Parathyroid adenoma (tissue), 2 donors: ENCODE measurements at regions not wholly inside any gene's neighbourhood (a gene's known extent, or its start where the extent isn't known, plus 50 kb on each side); places are given as distances from the start of the nearest gene placed in this dataset.

Experiments
- H2AFZ ChIP-seq: fragments of 300-600 bp; sonication (generic); one replicate; pipeline ENCODE4 v1.7.0; 2017; ENCODE audit warnings: antibody characterized with exemption, mild to moderate bottlenecking
- H3K27ac ChIP-seq: fragments of 300-600 bp; sonication (generic); one replicate; pipeline ENCODE4 v1.7.0; 2017
- H3K27me3 ChIP-seq: fragments of 300-600 bp; sonication (generic); one replicate; pipeline ENCODE4 v1.7.0; 2017; ENCODE audit warnings: low read length; ENCODE audit not compliant: control insufficient read depth, insufficient read depth
- H3K36me3 ChIP-seq: fragments of 300-600 bp; sonication (generic); one replicate; pipeline ENCODE4 v1.7.0; 2017; ENCODE audit warnings: low read length; ENCODE audit not compliant: control insufficient read depth, insufficient read depth
- H3K4me1 ChIP-seq: fragments of 300-600 bp; sonication (generic); one replicate; pipeline ENCODE4 v1.7.0; 2017; ENCODE audit warnings: control low read depth
- H3K4me2 ChIP-seq: fragments of 300-600 bp; sonication (generic); one replicate; pipeline ENCODE4 v1.7.0; 2017; ENCODE audit warnings: low read length
- H3K4me3 ChIP-seq: fragments of 300-600 bp; sonication (generic); one replicate; pipeline ENCODE4 v1.7.0; 2017; ENCODE audit warnings: low read depth, low read length
- H3K79me2 ChIP-seq: fragments of 300-600 bp; sonication (generic); one replicate; pipeline ENCODE4 v1.7.0; 2017; ENCODE audit warnings: control low read depth
- H3K9ac ChIP-seq: fragments of 300-600 bp; sonication (generic); one replicate; pipeline ENCODE4 v1.7.0; 2017; ENCODE audit warnings: mild to moderate bottlenecking
- H3K9me3 ChIP-seq: fragments of 300-600 bp; sonication (generic); one replicate; pipeline ENCODE4 v1.7.0; 2017; ENCODE audit warnings: low read length; ENCODE audit not compliant: control insufficient read depth
- TF ChIP-seq, protein P1 (sequence below): fragments of 300-600 bp; sonication (generic); IDR thresholded peaks from one replicate; pipeline ENCODE4 v1.7.0; 2017; ENCODE audit warnings: antibody characterized with exemption, mild to moderate bottlenecking
- donor health status: primary hyperparathyroidism.

DNA sequence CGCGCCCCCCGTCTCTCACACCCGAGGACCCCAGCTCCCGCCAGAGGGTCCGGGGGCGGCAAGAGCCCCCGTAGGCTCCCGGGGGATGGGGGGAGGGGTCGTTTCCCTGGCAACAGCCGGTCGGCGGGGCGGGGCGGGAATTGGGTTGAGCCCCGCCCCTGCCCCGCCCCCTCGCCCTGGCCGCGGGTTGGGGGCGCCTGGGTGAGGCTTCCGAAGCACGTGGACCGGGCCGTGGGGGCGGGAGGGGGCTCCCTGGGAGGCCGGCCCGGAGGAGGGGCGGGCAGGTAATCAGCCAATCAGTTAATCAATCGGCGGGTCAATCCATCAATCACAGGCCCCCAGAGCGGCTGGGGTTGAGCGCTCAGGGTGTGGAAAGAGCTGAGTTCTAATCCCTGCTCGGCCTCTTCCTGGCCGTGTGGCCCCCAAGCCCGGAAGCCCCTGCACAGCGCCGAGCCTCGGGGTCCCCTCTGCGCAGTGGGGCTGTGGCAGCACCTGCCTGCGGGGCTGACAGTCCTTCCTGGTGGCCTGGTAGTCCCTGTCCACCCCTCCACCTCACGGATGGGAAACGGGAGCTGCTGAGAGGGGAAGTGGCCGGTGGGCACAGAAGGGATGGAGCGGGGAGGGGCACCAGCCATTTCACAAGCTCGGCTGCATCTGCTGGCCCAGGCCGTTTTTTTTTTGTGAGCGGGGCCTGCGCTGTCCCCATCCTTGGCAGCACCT lies 174.2 kb upstream of the IER5L start:
- Histone ChIP-seq H3K27ac (no peak overlapping the region), H3K4me2 (peak overlapping the region; percentile 89), H3K4me1 (no peaks in the 10 kb centered on the region), H2AFZ (peak overlapping the region; percentile 75), H3K9me3 (no peaks in the 10 kb centered on the region), H3K79me2 (no peaks in the 10 kb centered on the region), H3K4me3 (peak overlapping the region; percentile 53), H3K27me3 (no peaks in the 10 kb centered on the region), H3K9ac (no peak overlapping the region), H3K36me3 (no peaks in the 10 kb centered on the region)
- TF ChIP-seq, protein P1, sequence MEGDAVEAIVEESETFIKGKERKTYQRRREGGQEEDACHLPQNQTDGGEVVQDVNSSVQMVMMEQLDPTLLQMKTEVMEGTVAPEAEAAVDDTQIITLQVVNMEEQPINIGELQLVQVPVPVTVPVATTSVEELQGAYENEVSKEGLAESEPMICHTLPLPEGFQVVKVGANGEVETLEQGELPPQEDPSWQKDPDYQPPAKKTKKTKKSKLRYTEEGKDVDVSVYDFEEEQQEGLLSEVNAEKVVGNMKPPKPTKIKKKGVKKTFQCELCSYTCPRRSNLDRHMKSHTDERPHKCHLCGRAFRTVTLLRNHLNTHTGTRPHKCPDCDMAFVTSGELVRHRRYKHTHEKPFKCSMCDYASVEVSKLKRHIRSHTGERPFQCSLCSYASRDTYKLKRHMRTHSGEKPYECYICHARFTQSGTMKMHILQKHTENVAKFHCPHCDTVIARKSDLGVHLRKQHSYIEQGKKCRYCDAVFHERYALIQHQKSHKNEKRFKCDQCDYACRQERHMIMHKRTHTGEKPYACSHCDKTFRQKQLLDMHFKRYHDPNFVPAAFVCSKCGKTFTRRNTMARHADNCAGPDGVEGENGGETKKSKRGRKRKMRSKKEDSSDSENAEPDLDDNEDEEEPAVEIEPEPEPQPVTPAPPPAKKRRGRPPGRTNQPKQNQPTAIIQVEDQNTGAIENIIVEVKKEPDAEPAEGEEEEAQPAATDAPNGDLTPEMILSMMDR: no peak

DNA sequence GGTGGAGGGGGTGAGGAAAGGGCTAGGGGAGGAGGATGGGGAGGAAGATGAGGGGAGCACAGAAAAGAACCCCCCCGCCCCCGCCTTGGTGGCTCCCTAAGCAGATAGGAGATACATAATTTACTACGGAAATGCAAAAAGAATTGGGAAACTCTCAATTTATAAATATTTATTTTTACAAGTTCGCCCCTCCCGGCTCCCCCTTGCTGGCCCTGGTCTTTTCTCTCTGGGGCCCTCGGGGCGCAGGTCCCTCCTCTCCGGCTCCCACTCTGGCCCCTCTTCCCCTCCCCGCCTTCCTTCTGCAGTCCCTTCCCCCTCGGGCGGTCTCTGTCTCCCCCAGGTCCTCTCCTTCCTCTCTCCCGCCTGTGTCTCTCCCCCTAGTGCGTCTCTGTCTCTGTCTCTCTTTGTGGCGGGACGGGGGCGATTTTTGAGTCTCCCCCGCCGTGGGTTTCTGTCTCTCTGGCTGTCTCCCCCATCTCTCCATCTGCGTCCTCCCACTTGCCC lies 173.6 kb upstream of the IER5L start:
- TF ChIP-seq, protein P1: no peak
- H3K27ac ChIP-seq: no peak overlapping the region
- no peaks in the 10 kb centered on the region for H3K9me3 ChIP-seq
- no peak overlapping the region for H3K9ac ChIP-seq
- peak overlapping the region; percentile 53 for H3K4me3 ChIP-seq
- peak overlapping the region; percentile 75 for H2AFZ ChIP-seq
- H3K36me3 ChIP-seq: no peaks in the 10 kb centered on the region
- no peaks in the 10 kb centered on the region for H3K4me1 ChIP-seq
- peak overlapping the region; percentile 89 for H3K4me2 ChIP-seq
- H3K79me2 ChIP-seq: no peaks in the 10 kb centered on the region
- H3K27me3 ChIP-seq: no peaks in the 10 kb centered on the region

DNA sequence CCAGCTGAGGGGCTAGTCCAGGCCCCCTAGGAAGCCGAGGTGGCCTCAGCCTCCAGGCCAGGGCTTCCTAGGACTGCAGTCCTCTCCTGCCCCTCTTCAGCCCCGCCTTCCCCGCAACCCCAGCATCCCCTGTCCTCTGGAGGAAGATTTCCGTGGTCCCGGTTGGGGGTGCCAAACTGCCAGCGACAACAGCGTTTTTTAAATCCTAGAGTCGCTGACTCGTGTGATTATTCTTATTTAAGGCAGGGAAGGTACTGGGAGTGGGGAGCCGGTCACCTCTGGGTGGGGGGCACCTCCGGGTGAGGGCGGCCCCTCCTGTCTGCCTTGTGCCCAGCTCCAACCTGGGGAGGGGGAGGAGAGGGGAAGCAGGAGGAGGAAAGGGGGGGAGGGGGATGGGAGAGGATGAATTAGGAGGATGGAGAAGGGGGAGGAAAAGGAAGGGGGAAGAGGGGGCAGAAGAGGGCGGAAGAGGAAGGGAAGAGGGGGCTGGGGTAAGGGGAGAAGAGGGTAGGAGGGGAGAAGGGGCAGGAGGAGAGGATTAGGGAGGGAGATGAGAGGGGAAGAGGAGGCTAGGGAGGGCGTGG lies 173.1 kb upstream of the IER5L start:
- Histone ChIP-seq H3K27me3 (no peaks in the 10 kb centered on the region), H3K9ac (no peak overlapping the region), H3K36me3 (no peaks in the 10 kb centered on the region), H3K4me3 (no peak overlapping the region), H3K4me2 (no peak overlapping the region), H3K27ac (no peak overlapping the region), H3K79me2 (no peaks in the 10 kb centered on the region), H3K4me1 (no peaks in the 10 kb centered on the region), H2AFZ (no peak overlapping the region), H3K9me3 (no peaks in the 10 kb centered on the region)
- TF ChIP-seq, protein P1: no peak

DNA sequence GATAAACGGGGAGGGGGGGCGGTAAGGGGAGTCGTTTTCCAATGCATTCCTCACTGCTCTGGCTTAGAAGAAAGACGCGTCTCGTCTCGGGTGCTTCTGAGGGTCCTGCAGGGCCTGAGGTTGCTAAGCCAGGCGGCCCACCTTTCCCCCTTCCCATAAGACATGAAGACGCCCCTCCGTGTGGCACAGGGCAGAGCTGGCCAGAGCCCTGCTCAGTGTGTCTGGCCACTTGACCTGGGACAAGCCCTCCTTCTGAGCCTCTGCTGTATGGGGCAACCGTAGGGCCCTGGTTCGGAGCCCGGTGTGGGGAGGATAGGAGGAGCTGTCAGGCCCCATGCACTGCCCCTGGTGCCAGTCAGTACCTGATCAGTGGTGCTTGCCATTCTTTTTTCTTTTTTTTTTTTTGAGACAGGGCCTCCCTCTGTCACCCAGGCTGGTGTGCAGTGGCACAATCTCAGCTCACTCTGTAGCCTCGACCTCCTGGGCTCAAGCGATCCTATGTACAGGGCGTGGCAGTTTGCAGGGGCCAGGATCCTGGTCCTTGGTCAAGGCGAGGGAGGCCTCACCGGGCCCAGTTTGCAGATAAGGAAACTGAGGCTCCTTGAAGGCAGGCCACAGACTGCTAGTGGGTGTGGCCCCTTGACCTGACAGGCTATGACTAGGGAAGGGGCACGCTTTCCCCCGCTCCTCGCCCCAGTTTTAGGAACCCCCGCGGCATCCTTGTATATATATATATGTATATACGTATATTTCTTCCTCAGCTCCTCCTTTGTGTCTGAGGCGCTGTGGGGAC lies 172.3 kb upstream of the IER5L start:
- Histone ChIP-seq H3K4me2 (no peak overlapping the region), H3K27ac (no peak overlapping the region), H3K9me3 (no peaks in the 10 kb centered on the region), H3K4me1 (no peaks in the 10 kb centered on the region), H3K4me3 (no peak overlapping the region), H3K9ac (no peak overlapping the region), H3K36me3 (no peaks in the 10 kb centered on the region), H2AFZ (no peak overlapping the region), H3K79me2 (no peaks in the 10 kb centered on the region), H3K27me3 (no peaks in the 10 kb centered on the region)
- TF ChIP-seq, protein P1: no peak
